CD8-positive, alpha-beta memory T cell (primary cell): ENCODE measurements at regions not wholly inside any gene's neighbourhood (a gene's known extent, or its start where the extent isn't known, plus 50 kb on each side); places are given as distances from the start of the nearest gene placed in this dataset.

Experiments
- CTCF ChIA-PET: fragments of 350-600 bp; sonication (Branson Sonifier 250); formaldehyde crosslinking; loops from one replicate; lab custom pipeline; 2021; ENCODE audit warnings: antibody characterized with exemption; lab: Charles Lee
- POLR2A ChIA-PET: fragments of 350-600 bp; sonication (Branson Sonifier 250); formaldehyde crosslinking; loops from one replicate; lab custom pipeline; 2021; ENCODE audit warnings: antibody characterized with exemption; lab: Charles Lee
- DNase-seq, 5 donors: peaks; one replicate each; pipeline versions ENCODE4 v3.0.0 to v3.0.0-alpha.2; 2020 to 2022; ENCODE audit warnings: mixed read lengths in 1 of 5
- H3K27ac ChIP-seq: one replicate; pipeline ENCODE4 v1.7.0; 2013; ENCODE audit warnings: low read depth, mild to moderate bottlenecking, low read length, moderate library complexity
- H3K27me3 ChIP-seq: 2 replicates; pipeline ENCODE4 v1.7.0; 2013; ENCODE audit warnings: low read length, mild to moderate bottlenecking; ENCODE audit not compliant: insufficient read depth, poor library complexity, severe bottlenecking
- H3K36me3 ChIP-seq: 2 replicates; pipeline ENCODE4 v1.7.0; 2013; ENCODE audit warnings: mild to moderate bottlenecking, low read length, moderate library complexity; ENCODE audit not compliant: insufficient read depth
- H3K4me1 ChIP-seq: 2 replicates; pipeline ENCODE4 v1.7.0; 2013; ENCODE audit warnings: mild to moderate bottlenecking, low read length, moderate library complexity; ENCODE audit not compliant: insufficient read depth
- H3K4me3 ChIP-seq: 2 replicates; pipeline ENCODE4 v1.7.0; 2013; ENCODE audit warnings: mild to moderate bottlenecking, low read length
- H3K9me3 ChIP-seq: 2 replicates; pipeline ENCODE4 v1.7.0; 2013; ENCODE audit warnings: mild to moderate bottlenecking, low read length
- H3K27ac Mint-ChIP-seq, 8 donors: one replicate each; pipeline ENCODE4 v1.8.0; 2020 to 2021; ENCODE audit warnings: mixed read lengths in 8 of 8, mild to moderate bottlenecking in 6 of 8, inconsistent platforms in 3 of 8, moderate library complexity in 3 of 8
- H3K27me3 Mint-ChIP-seq, 2 donors: one replicate each; pipeline ENCODE4 v1.8.0; 2020 to 2021; ENCODE audit warnings: mixed read lengths in 2 of 2, mild to moderate bottlenecking in 1 of 2, moderate library complexity in 1 of 2
- H3K36me3 Mint-ChIP-seq, 3 donors: one replicate each; pipeline ENCODE4 v1.8.0; 2020 to 2021; ENCODE audit warnings: mixed read lengths in 3 of 3, inconsistent platforms in 1 of 3, mild to moderate bottlenecking in 1 of 3
- H3K4me1 Mint-ChIP-seq, 3 donors: one replicate each; pipeline ENCODE4 v1.8.0; 2020 to 2021; ENCODE audit warnings: mixed read lengths in 3 of 3, inconsistent platforms in 1 of 3, mild to moderate bottlenecking in 1 of 3
- H3K4me3 Mint-ChIP-seq, 7 donors: one replicate each; pipeline ENCODE4 v1.8.0; 2020 to 2021; ENCODE audit warnings: mixed read lengths in 7 of 7, mild to moderate bottlenecking in 6 of 7, moderate library complexity in 4 of 7, inconsistent platforms in 2 of 7
- H3K9me3 Mint-ChIP-seq, 5 donors: one replicate each; pipeline ENCODE4 v1.8.0; 2020 to 2022; ENCODE audit warnings: mixed read lengths in 5 of 5, mild to moderate bottlenecking in 3 of 5, moderate library complexity in 2 of 5, inconsistent platforms in 1 of 5

DNA sequence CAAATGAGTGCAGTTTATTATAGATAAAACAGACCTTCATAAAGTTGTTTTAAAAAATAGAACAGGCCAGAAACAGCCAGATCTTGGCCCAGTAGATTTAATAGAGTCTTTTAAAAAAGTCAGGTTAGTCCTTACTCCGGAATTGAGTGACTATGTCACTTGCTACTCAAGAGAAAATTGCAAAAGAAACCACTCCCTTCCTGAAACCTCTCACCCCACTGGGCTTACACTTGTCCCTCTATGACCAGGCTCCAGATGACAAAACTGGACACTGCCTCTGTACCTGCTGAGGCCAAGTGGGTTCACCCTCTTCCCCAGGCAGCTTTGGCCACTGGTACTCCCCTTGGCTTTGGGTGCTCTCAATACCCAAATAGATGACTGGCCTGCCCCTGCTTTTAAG lies 357.2 kb upstream of the TRPC7 start:
- H3K4me1 ChIP-seq, result no peaks in the 10 kb centered on the region
- no peaks in the 10 kb centered on the region for H3K27me3 ChIP-seq
- H3K4me3 ChIP-seq, result no peak overlapping the region
- no peaks in the 10 kb centered on the region for H3K4me1 Mint-ChIP-seq
- H3K4me3 Mint-ChIP-seq, result no peak overlapping the region
- ChIA-PET CTCF (no interaction called here), POLR2A (no interaction called here)
- peaks cover 0 to 1% (median 0%) of the 10 kb centered on the region in 3 donors for H3K36me3 Mint-ChIP-seq
- H3K27me3 Mint-ChIP-seq, result peaks cover 0 to under 1% of the 10 kb centered on the region in 2 donors
- DNase-seq, result no peak
- H3K36me3 ChIP-seq, result no peaks in the 10 kb centered on the region
- H3K27ac ChIP-seq, result no peak overlapping the region
- no peak overlapping the region for H3K27ac Mint-ChIP-seq
- no peaks in the 10 kb centered on the region for H3K9me3 ChIP-seq
- peaks cover 0 to 4% (median 0%) of the 10 kb centered on the region in 5 donors for H3K9me3 Mint-ChIP-seq

DNA sequence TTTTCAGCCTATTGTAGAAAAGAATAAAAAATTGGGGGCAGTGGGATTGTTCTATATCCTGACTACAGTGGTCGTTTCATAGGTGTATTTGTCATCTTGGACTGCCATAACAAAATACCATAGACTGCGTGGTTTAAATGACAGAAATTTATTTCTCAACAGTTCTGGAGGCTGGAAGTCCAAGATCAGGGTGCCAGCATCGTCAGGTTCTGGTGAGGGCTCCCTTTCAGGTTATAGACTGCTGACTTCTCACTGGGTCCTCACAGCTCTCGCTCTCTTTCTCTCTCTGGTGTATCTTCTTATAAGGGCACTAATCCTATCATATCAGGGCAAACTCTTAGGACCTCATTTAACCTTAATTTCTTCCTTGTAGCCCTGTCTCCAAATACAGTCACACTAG lies 356.7 kb upstream of the TRPC7 start:
- Histone ChIP-seq H3K9me3 (no peaks in the 10 kb centered on the region), H3K27me3 (no peaks in the 10 kb centered on the region), H3K36me3 (no peaks in the 10 kb centered on the region), H3K4me1 (no peaks in the 10 kb centered on the region), H3K27ac (no peak overlapping the region), H3K4me3 (no peak overlapping the region)
- H3K27ac Mint-ChIP-seq, result no peak overlapping the region
- peaks cover 0 to 4% (median 0%) of the 10 kb centered on the region in 5 donors for H3K9me3 Mint-ChIP-seq
- no peak overlapping the region for H3K4me3 Mint-ChIP-seq
- H3K27me3 Mint-ChIP-seq, result peaks cover 0 to 2% of the 10 kb centered on the region in 2 donors
- DNase-seq, result no peak
- H3K36me3 Mint-ChIP-seq, result peaks cover 0 to 1% (median 0%) of the 10 kb centered on the region in 3 donors
- ChIA-PET POLR2A (no interaction called here), CTCF (no interaction called here)
- H3K4me1 Mint-ChIP-seq, result no peaks in the 10 kb centered on the region

DNA sequence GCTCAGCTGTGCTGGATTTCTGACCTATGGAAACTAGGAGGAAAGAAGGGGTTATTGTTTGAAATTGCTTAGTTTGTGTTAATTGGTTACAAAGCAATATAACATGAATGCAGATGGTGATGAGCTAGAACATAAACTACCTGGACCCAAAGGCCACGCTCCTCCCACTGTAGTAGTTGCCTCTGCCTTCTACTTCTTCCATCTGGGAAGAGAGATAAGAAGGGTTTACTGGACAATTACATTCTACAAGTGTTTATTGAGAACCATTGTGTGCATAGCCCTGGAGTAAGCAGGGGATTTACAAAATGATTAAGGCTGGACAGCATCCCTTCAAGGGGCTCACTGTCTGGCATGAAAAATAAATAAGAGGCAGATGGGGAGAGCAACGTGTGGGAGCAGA lies 355.3 kb upstream of the TRPC7 start:
- H3K9me3 ChIP-seq, result no peaks in the 10 kb centered on the region
- no peak overlapping the region for H3K4me3 ChIP-seq
- H3K36me3 ChIP-seq, result no peaks in the 10 kb centered on the region
- no peaks in the 10 kb centered on the region for H3K27me3 ChIP-seq
- no peak overlapping the region for H3K4me3 Mint-ChIP-seq
- peaks cover 0 to 2% of the 10 kb centered on the region in 2 donors for H3K27me3 Mint-ChIP-seq
- peak overlapping the region in 1 of 8 donors; percentile 13 for H3K27ac Mint-ChIP-seq
- DNase-seq, result no peak
- peaks cover 0 to 1% (median 0%) of the 10 kb centered on the region in 3 donors for H3K36me3 Mint-ChIP-seq
- H3K27ac ChIP-seq, result no peak overlapping the region
- H3K4me1 Mint-ChIP-seq, result no peaks in the 10 kb centered on the region
- ChIA-PET POLR2A (no interaction called here), CTCF (no interaction called here)
- no peaks in the 10 kb centered on the region for H3K4me1 ChIP-seq
- H3K9me3 Mint-ChIP-seq, result peaks cover 0 to 4% (median 0%) of the 10 kb centered on the region in 5 donors

DNA sequence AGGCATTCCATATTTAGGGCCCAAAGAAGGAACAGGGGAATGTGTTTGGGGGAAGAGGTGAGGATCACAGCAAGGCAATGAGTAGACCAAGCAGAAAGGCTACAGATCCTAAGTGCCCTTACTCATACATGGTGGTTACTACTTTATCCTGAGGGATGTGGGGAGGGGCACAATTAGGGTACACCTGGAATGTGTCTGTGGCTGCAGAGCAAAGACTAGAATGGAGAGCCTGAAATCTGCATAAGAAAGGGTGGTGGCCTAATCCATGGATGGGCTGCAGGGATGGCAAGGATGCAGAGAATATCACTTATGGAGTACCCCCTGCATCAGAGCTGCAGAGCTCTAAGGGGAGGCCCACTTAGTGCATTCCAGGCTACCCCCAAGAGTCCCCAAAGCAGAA lies 352.6 kb upstream of the TRPC7 start:
- H3K4me1 Mint-ChIP-seq, result no peaks in the 10 kb centered on the region
- peak overlapping the region in 1 of 8 donors; percentile 45 for H3K27ac Mint-ChIP-seq
- ChIA-PET CTCF (no interaction called here), POLR2A (no interaction called here)
- H3K4me3 Mint-ChIP-seq, result no peak overlapping the region
- Histone ChIP-seq H3K27ac (no peak overlapping the region), H3K36me3 (no peaks in the 10 kb centered on the region), H3K9me3 (no peaks in the 10 kb centered on the region), H3K27me3 (no peaks in the 10 kb centered on the region), H3K4me1 (no peaks in the 10 kb centered on the region), H3K4me3 (no peak overlapping the region)
- peaks cover 0 to 2% of the 10 kb centered on the region in 2 donors for H3K27me3 Mint-ChIP-seq
- peaks cover 0 to 4% (median 0%) of the 10 kb centered on the region in 5 donors for H3K9me3 Mint-ChIP-seq
- DNase-seq, result no peak
- peaks cover 0 to 1% (median 0%) of the 10 kb centered on the region in 3 donors for H3K36me3 Mint-ChIP-seq

DNA sequence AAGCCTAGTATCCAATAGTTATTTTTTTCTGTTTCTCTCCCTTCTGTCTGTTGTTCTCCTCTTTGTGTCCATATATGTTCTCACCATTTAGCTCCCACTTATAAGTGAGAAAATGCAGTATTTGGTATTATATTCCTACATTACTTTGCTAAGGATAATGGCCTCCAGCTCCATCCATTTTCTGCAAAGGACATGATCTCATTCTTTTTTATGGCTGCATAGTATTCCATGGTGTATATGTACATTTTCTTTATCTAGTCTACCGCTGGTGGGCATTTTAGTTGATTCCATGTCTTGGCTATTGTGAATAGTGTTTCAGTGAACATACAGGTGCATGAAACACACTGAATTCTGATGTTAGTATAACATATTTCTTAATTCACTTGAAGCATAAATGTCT lies 348.9 kb upstream of the TRPC7 start:
- Mint-ChIP-seq H3K4me1 (no peaks in the 10 kb centered on the region), H3K4me3 (no peak overlapping the region), H3K27ac (no peak overlapping the region), H3K36me3 (no peaks in the 10 kb centered on the region), H3K27me3 (peaks cover 0 to 2% of the 10 kb centered on the region in 2 donors), H3K9me3 (peaks cover 0 to 2% (median 0%) of the 10 kb centered on the region in 5 donors)
- H3K36me3 ChIP-seq, result no peaks in the 10 kb centered on the region
- no peaks in the 10 kb centered on the region for H3K9me3 ChIP-seq
- ChIA-PET CTCF (no interaction called here), POLR2A (no interaction called here)
- DNase-seq, result no peak
- H3K27me3 ChIP-seq, result no peaks in the 10 kb centered on the region
- no peak overlapping the region for H3K27ac ChIP-seq
- no peaks in the 10 kb centered on the region for H3K4me1 ChIP-seq
- no peak overlapping the region for H3K4me3 ChIP-seq

- H3K4me3 Mint-ChIP-seq, result no peak overlapping the region
- DNase-seq, result no peak
- no peaks in the 10 kb centered on the region for H3K4me1 Mint-ChIP-seq
- no peaks in the 10 kb centered on the region for H3K36me3 Mint-ChIP-seq
- peaks cover 0 to 2% of the 10 kb centered on the region in 2 donors for H3K27me3 Mint-ChIP-seq
- Histone ChIP-seq H3K27ac (no peak overlapping the region), H3K36me3 (no peaks in the 10 kb centered on the region), H3K27me3 (no peaks in the 10 kb centered on the region), H3K4me3 (no peak overlapping the region), H3K9me3 (no peaks in the 10 kb centered on the region), H3K4me1 (no peaks in the 10 kb centered on the region)
- H3K9me3 Mint-ChIP-seq, result peaks cover 0 to 2% (median 0%) of the 10 kb centered on the region in 5 donors
- no peak overlapping the region for H3K27ac Mint-ChIP-seq
- POLR2A ChIA-PET, result no interaction called here
- CTCF ChIA-PET, result no interaction called here
Measured at GRCh38 chr5:136712628-136713027, 347.3 kb upstream of the TRPC7 start.

GRCh38 chr5:136710834-136711233 lies 345.5 kb upstream of the TRPC7 start:
- Mint-ChIP-seq H3K27me3 (no peaks in the 10 kb centered on the region), H3K4me3 (no peak overlapping the region), H3K36me3 (no peaks in the 10 kb centered on the region), H3K9me3 (peaks cover 0 to 2% (median 0%) of the 10 kb centered on the region in 5 donors), H3K4me1 (no peaks in the 10 kb centered on the region), H3K27ac (peak overlapping the region in 1 of 8 donors; percentile 16)
- Histone ChIP-seq H3K4me3 (no peak overlapping the region), H3K4me1 (no peaks in the 10 kb centered on the region), H3K27ac (no peak overlapping the region), H3K36me3 (no peaks in the 10 kb centered on the region), H3K27me3 (no peaks in the 10 kb centered on the region), H3K9me3 (no peaks in the 10 kb centered on the region)
- ChIA-PET POLR2A (no interaction called here), CTCF (no interaction called here)
- no peak for DNase-seq

GRCh38 chr5:136703706-136704105 lies 338.4 kb upstream of the TRPC7 start:
- Histone ChIP-seq H3K4me3 (no peak overlapping the region), H3K9me3 (no peaks in the 10 kb centered on the region), H3K4me1 (no peaks in the 10 kb centered on the region), H3K36me3 (no peaks in the 10 kb centered on the region), H3K27me3 (no peaks in the 10 kb centered on the region), H3K27ac (no peak overlapping the region)
- Mint-ChIP-seq H3K9me3 (peaks cover 0 to 3% (median 0%) of the 10 kb centered on the region in 5 donors), H3K27ac (no peak overlapping the region), H3K4me3 (no peak overlapping the region), H3K4me1 (no peaks in the 10 kb centered on the region), H3K36me3 (no peaks in the 10 kb centered on the region), H3K27me3 (peaks cover 5 to 8% of the 10 kb centered on the region in 2 donors)
- DNase-seq, result no peak
- ChIA-PET CTCF (no interaction called here), POLR2A (no interaction called here)

GRCh38 chr5:136703036-136703435 lies 337.7 kb upstream of the TRPC7 start:
- Histone ChIP-seq H3K4me3 (no peak overlapping the region), H3K4me1 (no peaks in the 10 kb centered on the region), H3K36me3 (no peaks in the 10 kb centered on the region), H3K27ac (no peak overlapping the region), H3K27me3 (no peaks in the 10 kb centered on the region), H3K9me3 (no peaks in the 10 kb centered on the region)
- peaks cover 0 to 3% (median 0%) of the 10 kb centered on the region in 5 donors for H3K9me3 Mint-ChIP-seq
- peaks cover 5 to 8% of the 10 kb centered on the region in 2 donors for H3K27me3 Mint-ChIP-seq
- no peak for DNase-seq
- H3K27ac Mint-ChIP-seq, result no peak overlapping the region
- H3K36me3 Mint-ChIP-seq, result no peaks in the 10 kb centered on the region
- H3K4me1 Mint-ChIP-seq, result no peaks in the 10 kb centered on the region
- ChIA-PET CTCF (no interaction called here), POLR2A (no interaction called here)
- no peak overlapping the region for H3K4me3 Mint-ChIP-seq
